Endothelial cell of hepatic sinusoid (primary cell): ENCODE measurements at regions not wholly inside any gene's neighbourhood (a gene's known extent, or its start where the extent isn't known, plus 50 kb on each side); places are given as distances from the start of the nearest gene placed in this dataset.

Experiments used
- in situ Hi-C: cut with HindIII; loops from 2 replicates; pipeline ENCODE4 v1.10.0; 2017; ENCODE audit warnings: low sequenced_read_pairs

- in situ Hi-C loops, result loop anchor here (25.0 kb wide), 1 partner anchor 88 kb away; the partner anchor contains the start of genes CCT6B and ZNF830
Observed at GRCh38 chr17:34874478-34874877, 86.8 kb downstream of the CCT6B start.

GRCh38 chr17:34872640-34873039 lies 88.6 kb downstream of the CCT6B start:
- in situ Hi-C loops, result loop anchor here (25.0 kb wide), 1 partner anchor 90 kb away; the partner anchor contains the start of genes CCT6B and ZNF830

GRCh38 chr17:34869641-34870040 lies 91.6 kb downstream of the CCT6B start:
- in situ Hi-C loops, result loop anchor here (25.0 kb wide), 1 partner anchor 93 kb away; the partner anchor contains the start of genes CCT6B and ZNF830

- in situ Hi-C loops, result loop anchor here (25.0 kb wide), 1 partner anchor 97 kb away; the partner anchor contains the start of genes CCT6B and ZNF830
Observed at GRCh38 chr17:34865716-34866115, 95.5 kb downstream of the CCT6B start.

- in situ Hi-C loops, result loop anchor here (25.0 kb wide), 1 partner anchor 100 kb away; the partner anchor contains the start of genes CCT6B and ZNF830
Observed at GRCh38 chr17:34862384-34862783, 98.9 kb downstream of the CCT6B start.

- in situ Hi-C loops, result loop anchor here (25.0 kb wide), 1 partner anchor 100 kb away; the partner anchor contains the start of genes CCT6B and ZNF830
Observed at GRCh38 chr17:34861864-34862263, 99.4 kb downstream of the CCT6B start.

- in situ Hi-C loops, result loop anchor here (25.0 kb wide), 1 partner anchor 103 kb away; the partner anchor contains the start of genes CCT6B and ZNF830
Observed at GRCh38 chr17:34859652-34860051, 101.6 kb downstream of the CCT6B start.

GRCh38 chr17:34858591-34859565 lies 102.4 kb downstream of the CCT6B start:
- in situ Hi-C loops, result loop anchor here (25.0 kb wide), 1 partner anchor 103 kb away; the partner anchor contains the start of genes CCT6B and ZNF830

- in situ Hi-C loops, result loop anchor here (25.0 kb wide), 1 partner anchor 108 kb away; the partner anchor contains the start of genes CCT6B and ZNF830
Observed at GRCh38 chr17:34853924-34854323, 107.3 kb downstream of the CCT6B start.

GRCh38 chr17:34852614-34853013 lies 108.6 kb downstream of the CCT6B start:
- in situ Hi-C loops, result loop anchor here (25.0 kb wide), 1 partner anchor 110 kb away; the partner anchor contains the start of genes CCT6B and ZNF830

- in situ Hi-C loops, result loop anchor here (25.0 kb wide), 1 partner anchor 110 kb away; the partner anchor contains the start of genes CCT6B and ZNF830
Observed at GRCh38 chr17:34851961-34852540, 109.2 kb downstream of the CCT6B start.

GRCh38 chr17:34850964-34851363 lies 110.3 kb downstream of the CCT6B start:
- in situ Hi-C loops, result loop anchor here (25.0 kb wide), 1 partner anchor 111 kb away; the partner anchor contains the start of genes CCT6B and ZNF830

- in situ Hi-C loops, result loop anchor here (25.0 kb wide), 1 partner anchor 112 kb away; the partner anchor contains the start of genes CCT6B and ZNF830
Observed at GRCh38 chr17:34850023-34850422, 111.2 kb downstream of the CCT6B start.

GRCh38 chr17:34847938-34848337 lies 113.3 kb downstream of the CCT6B start:
- in situ Hi-C loops, result loop anchor here (25.0 kb wide), 2 partner anchors 289 to 311 kb away; partner anchors contain the start of genes NLE1 and UNC45B

- in situ Hi-C loops, result loop anchor here (25.0 kb wide), 2 partner anchors 292 to 308 kb away; partner anchors contain the start of genes NLE1 and UNC45B
Observed at GRCh38 chr17:34845296-34845695, 116.0 kb downstream of the CCT6B start.

GRCh38 chr17:34843682-34844081 lies 117.6 kb downstream of the CCT6B start:
- in situ Hi-C loops, result loop anchor here (25.0 kb wide), 2 partner anchors 294 to 306 kb away; partner anchors contain the start of genes NLE1 and UNC45B

GRCh38 chr17:34842235-34842634 lies 119.0 kb downstream of the CCT6B start:
- in situ Hi-C loops, result loop anchor here (25.0 kb wide), 2 partner anchors 295 to 305 kb away; partner anchors contain the start of genes NLE1 and UNC45B

- in situ Hi-C loops, result loop anchor here (25.0 kb wide), 2 partner anchors 296 to 304 kb away; partner anchors contain the start of genes NLE1 and UNC45B
Observed at GRCh38 chr17:34841467-34841866, 119.8 kb downstream of the CCT6B start.

- in situ Hi-C loops, result loop anchor here (25.0 kb wide), 2 partner anchors 297 to 303 kb away; partner anchors contain the start of genes NLE1 and UNC45B
Observed at GRCh38 chr17:34840750-34841149, 120.5 kb downstream of the CCT6B start.
